Activated effector memory CD4-positive, alpha-beta T cell treated with anti-CD3 and anti-CD28 coated beads, Interleukin-2, amount 50 U/mL, for 16 hours (primary cell): ENCODE measurements at regions not wholly inside any gene's neighbourhood (a gene's known extent, or its start where the extent isn't known, plus 50 kb on each side); places are given as distances from the start of the nearest gene placed in this dataset.

Source experiments
- DNase-seq: peaks from one replicate; pipeline ENCODE4 v3.0.0-alpha.2; 2020

GRCh38 chr6:12593771-12594529, 122.6 kb upstream of the PHACTR1 start:
- DNase-seq, result no peak

- no peak for DNase-seq
Observed at GRCh38 chr6:12594530-12594893, 122.1 kb upstream of the PHACTR1 start.

GRCh38 chr6:12595161-12595811, 121.3 kb upstream of the PHACTR1 start:
- DNase-seq, result no peak

- no peak for DNase-seq
Observed at GRCh38 chr6:12596731-12597130, 119.8 kb upstream of the PHACTR1 start.

- DNase-seq, result no peak
Observed at GRCh38 chr6:12598919-12599318, 117.6 kb upstream of the PHACTR1 start.

- DNase-seq, result no peak
Observed at GRCh38 chr6:12601881-12602280, 114.7 kb upstream of the PHACTR1 start.

DNA sequence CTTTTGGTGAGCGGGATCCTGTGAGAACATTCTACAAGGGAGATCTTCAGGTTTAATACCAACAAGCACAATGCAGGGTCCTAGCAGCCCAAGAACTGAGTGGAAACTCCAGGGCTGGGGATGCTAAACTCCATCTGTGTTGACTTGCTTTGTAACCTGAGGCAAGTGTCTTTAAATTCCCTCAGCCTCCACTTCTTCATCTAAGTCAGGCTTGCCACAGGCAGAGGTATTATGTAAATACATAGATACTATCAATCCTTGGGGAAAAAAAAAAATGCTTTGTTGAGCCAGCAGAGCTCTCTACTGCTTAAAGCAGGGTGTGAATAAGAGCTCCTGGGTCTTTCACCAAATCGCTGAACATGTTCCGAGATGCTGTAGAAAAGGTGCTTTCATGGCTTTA, 114.2 kb upstream of the PHACTR1 start:
- DNase-seq, result no peak

DNA sequence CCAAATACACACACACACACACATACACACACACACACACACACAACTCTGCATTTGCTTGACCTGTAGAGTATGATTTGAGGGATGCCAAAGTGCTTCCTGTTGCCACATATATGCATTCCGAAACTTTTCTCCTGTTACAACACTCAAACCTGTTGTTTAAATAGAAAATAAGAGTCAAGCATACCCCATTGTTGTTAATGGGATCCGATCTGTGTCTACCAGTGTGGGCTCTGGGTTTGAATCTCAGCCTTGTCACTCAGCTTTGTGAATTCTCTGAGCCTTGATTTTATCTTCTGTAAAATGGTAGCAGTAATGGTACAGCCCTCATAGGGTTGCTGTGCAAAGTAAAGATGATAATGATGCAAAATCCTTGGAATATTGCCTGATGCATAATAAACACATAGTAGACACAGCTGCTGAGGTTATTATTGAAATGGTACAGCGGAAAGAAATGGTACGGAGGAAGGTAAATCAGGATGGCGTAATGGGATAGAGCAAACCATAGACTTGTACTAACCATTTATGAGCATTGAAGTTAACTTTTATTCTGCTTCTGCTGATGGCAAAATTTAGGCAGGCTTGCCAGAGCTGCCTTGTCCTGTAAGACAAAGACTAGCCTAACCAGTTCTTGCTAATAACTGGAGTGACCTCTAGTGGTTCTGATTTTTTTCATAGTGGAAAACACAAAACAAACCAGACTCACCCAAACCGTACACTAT, 113.5 kb upstream of the PHACTR1 start:
- DNase-seq, result no peak

DNA sequence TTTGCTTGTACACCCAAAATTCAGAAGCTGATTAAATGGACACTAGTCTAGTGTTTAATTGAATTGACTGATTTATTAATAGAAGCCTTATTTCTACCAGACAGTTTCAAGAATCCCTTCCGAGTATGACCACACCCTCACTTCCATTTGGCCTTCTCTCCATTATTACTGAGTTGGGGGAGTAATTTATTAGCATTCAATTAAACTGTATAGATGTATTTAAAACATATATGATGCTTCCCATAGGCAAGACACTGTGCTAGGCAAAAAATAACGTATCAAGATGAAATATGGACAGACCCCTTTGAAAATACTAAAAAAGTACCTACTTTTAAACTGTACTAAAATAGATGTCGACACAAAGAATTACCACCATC, 112.9 kb upstream of the PHACTR1 start:
- DNase-seq, result no peak

DNA sequence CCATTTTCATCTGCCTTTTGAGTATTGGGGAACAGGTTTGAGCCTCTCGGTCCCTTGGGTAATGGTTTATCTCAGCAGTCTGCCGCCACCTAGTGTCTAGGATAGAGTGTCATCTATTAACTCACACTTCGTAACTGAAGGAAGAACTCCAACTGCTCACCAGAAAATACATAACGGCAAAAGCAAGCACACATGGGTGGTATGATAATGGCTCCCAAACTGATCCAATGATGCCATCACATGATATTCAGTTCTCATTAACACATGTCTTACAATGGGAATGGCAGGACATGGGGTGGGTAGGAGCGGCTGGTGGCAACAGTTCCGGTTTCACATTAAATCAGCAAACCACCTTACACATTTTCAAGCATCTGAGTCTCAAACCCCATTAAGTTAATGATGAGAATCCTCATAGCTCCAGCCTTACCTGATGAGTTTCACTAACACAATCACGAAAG, 110.7 kb upstream of the PHACTR1 start:
- DNase-seq, result peak; percentile 65

DNA sequence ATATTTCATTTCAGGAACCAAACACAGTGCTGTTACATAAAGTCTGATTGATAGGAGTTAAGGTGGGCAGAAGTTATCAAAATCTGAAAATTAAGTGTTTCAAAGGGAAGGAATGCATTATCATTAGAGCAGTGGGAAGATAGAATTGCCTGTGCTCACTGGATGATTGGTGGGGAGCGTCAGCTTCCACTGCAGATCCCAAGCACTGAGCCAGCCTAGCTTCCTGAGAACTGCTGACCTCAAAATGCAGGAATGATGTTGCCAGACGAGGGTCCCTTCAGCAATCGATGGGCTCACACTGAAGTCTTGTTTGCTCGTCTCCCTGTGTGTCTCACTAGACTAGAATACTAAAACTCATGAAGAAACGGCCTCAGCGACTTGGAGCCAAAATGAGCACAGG, 110.0 kb upstream of the PHACTR1 start:
- no peak for DNase-seq

- no peak for DNase-seq
Observed at GRCh38 chr6:12608016-12608860, 108.3 kb upstream of the PHACTR1 start.

- no peak for DNase-seq
Observed at GRCh38 chr6:12608874-12609273, 107.7 kb upstream of the PHACTR1 start.

DNA sequence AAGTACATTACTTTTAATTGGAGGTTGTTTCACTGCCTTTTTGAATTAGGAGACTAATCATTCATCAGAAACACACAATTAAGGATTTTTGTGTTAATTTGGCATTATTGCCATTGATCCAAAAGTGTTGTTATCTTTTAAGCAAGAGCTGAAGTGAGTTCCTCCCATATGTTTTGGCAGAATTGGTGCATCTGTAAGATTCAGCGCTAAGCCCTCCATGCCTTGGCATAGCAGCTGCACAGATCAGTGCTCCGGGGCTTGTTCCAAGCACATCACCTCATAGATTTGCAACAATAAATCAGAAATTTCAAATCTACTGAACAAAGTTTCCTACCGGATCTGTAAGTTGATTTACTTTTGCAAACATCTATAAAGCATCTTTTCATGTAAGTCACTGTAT, 106.8 kb upstream of the PHACTR1 start:
- no peak for DNase-seq

GRCh38 chr6:12610862-12611261, 105.7 kb upstream of the PHACTR1 start:
- DNase-seq, result no peak

GRCh38 chr6:12613811-12614210, 102.8 kb upstream of the PHACTR1 start:
- DNase-seq, result no peak

- DNase-seq, result no peak
Observed at GRCh38 chr6:12614456-12614855, 102.1 kb upstream of the PHACTR1 start.

DNA sequence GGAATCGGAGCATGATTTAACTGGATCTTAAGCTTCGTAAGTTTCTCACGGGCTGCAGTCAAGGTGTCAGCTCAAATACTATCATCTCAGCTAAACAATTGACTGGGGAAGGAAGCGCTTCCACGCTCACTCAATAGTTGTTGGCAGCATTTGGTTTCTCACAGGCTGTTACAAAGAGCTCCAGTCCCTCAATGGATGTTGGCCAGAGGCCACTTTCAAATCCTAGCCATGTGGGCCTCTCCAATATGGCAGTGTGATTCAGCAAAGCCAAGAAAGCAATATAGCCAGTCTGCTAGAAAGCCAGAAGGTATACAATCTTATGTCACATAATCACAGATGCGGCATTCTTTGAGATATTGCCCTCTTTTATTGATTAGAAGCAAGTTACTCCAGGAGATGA, 98.3 kb upstream of the PHACTR1 start:
- no peak for DNase-seq

GRCh38 chr6:12621754-12622153, 94.8 kb upstream of the PHACTR1 start:
- no peak for DNase-seq

- no peak for DNase-seq
Observed at GRCh38 chr6:12622566-12622965, 94.0 kb upstream of the PHACTR1 start.

GRCh38 chr6:12624142-12624837, 92.3 kb upstream of the PHACTR1 start:
- DNase-seq, result no peak

- no peak for DNase-seq
Observed at GRCh38 chr6:12627053-12627452, 89.5 kb upstream of the PHACTR1 start.

DNA sequence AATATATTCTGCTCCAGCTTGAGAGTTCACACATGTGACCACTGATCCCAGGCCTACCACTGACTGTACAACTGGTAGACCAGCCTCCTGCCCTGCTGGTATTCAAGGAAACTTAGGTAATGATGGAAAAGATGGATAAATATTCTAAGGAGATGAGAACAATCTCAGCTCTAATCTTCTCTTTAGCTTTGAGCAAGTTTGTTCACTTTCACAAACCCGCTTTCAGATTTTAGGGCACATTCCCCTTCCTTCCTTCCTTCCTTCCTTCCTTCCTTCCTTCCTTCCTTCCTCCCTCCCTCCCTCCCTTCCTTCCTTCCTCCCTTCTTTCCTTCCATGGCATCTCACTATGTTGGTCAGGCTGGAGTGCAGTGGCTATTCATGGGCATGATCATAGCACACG, 88.2 kb upstream of the PHACTR1 start:
- no peak for DNase-seq
